ENCODE measurements at regions not wholly inside any gene's neighbourhood (a gene's known extent, or its start where the extent isn't known, plus 50 kb on each side); places are given as distances from the start of the nearest gene placed in this dataset.

- no peak for DNase-seq (ENCODE audit: extremely low spot score, insufficient read length, low read depth)
- no peak for FAIRE-seq
Measured at GRCh38 chr6:22394691-22395090, 97.9 kb upstream of the PRL start.

- DNase-seq (ENCODE audit: extremely low spot score, insufficient read length, low read depth) (no peak), FAIRE-seq (no peak)
Measured at GRCh38 chr6:22399693-22400092, 102.9 kb upstream of the PRL start.

- no peak for DNase-seq (ENCODE audit: extremely low spot score, insufficient read length, low read depth)
- no peak for FAIRE-seq
Measured at GRCh38 chr6:22401206-22401605, 104.4 kb upstream of the PRL start.

GRCh38 chr6:22401932-22402331, 105.1 kb upstream of the PRL start:
- FAIRE-seq (no peak), DNase-seq (ENCODE audit: extremely low spot score, insufficient read length, low read depth) (no peak)

GRCh38 chr6:22409486-22409885, 112.7 kb upstream of the PRL start:
- no peak for FAIRE-seq

GRCh38 chr6:22411376-22412105, 114.7 kb upstream of the PRL start:
- no peak for DNase-seq (ENCODE audit: extremely low spot score, insufficient read length, low read depth)
- no peak for FAIRE-seq

More at GRCh38 chr6:22409486-22409885, 112.7 kb upstream of the PRL start:
- DNase-seq (ENCODE audit: extremely low spot score, insufficient read length, low read depth), result no peak

- DNase-seq (ENCODE audit: extremely low spot score, insufficient read length, low read depth) (no peak), FAIRE-seq (no peak)
Measured at GRCh38 chr6:22412994-22413393, 116.2 kb upstream of the PRL start.

GRCh38 chr6:22413681-22414311, 117.0 kb upstream of the PRL start:
- no peak for FAIRE-seq

GRCh38 chr6:22418714-22419113, 121.9 kb upstream of the PRL start:
- no peak for DNase-seq (ENCODE audit: extremely low spot score, insufficient read length, low read depth)
- no peak for FAIRE-seq

More at GRCh38 chr6:22413681-22414311, 117.0 kb upstream of the PRL start:
- no peak for DNase-seq (ENCODE audit: extremely low spot score, insufficient read length, low read depth)

- no peak for FAIRE-seq
- DNase-seq (ENCODE audit: extremely low spot score, insufficient read length, low read depth), result no peak
Measured at GRCh38 chr6:22421198-22421597, 124.4 kb upstream of the PRL start.

GRCh38 chr6:22424196-22424595, 127.4 kb upstream of the PRL start:
- FAIRE-seq, result no peak
- no peak for DNase-seq (ENCODE audit: extremely low spot score, insufficient read length, low read depth)

- FAIRE-seq (no peak), DNase-seq (ENCODE audit: extremely low spot score, insufficient read length, low read depth) (no peak)
Measured at GRCh38 chr6:22432060-22432459, 135.2 kb upstream of the PRL start.

GRCh38 chr6:22433745-22434144, 135.6 kb upstream of the HDGFL1 start:
- no peak for FAIRE-seq
- DNase-seq (ENCODE audit: extremely low spot score, insufficient read length, low read depth), result no peak

- DNase-seq (ENCODE audit: extremely low spot score, insufficient read length, low read depth) (no peak), FAIRE-seq (no peak)
Measured at GRCh38 chr6:22435151-22435550, 134.2 kb upstream of the HDGFL1 start.

- DNase-seq (ENCODE audit: extremely low spot score, insufficient read length, low read depth) (no peak), FAIRE-seq (no peak)
Measured at GRCh38 chr6:22436134-22436533, 133.2 kb upstream of the HDGFL1 start.

- no peak for DNase-seq (ENCODE audit: extremely low spot score, insufficient read length, low read depth)
- no peak for FAIRE-seq
Measured at GRCh38 chr6:22437665-22438064, 131.7 kb upstream of the HDGFL1 start.

- DNase-seq (ENCODE audit: extremely low spot score, insufficient read length, low read depth) (no peak), FAIRE-seq (no peak)
Measured at GRCh38 chr6:22442826-22443225, 126.5 kb upstream of the HDGFL1 start.

- no peak for FAIRE-seq
- DNase-seq (ENCODE audit: extremely low spot score, insufficient read length, low read depth), result no peak
Measured at GRCh38 chr6:22444330-22444729, 125.0 kb upstream of the HDGFL1 start.

- FAIRE-seq (no peak), DNase-seq (ENCODE audit: extremely low spot score, insufficient read length, low read depth) (no peak)
Measured at GRCh38 chr6:22445946-22446345, 123.4 kb upstream of the HDGFL1 start.

- DNase-seq (ENCODE audit: extremely low spot score, insufficient read length, low read depth) (no peak), FAIRE-seq (no peak)
Measured at GRCh38 chr6:22447249-22448196, 121.8 kb upstream of the HDGFL1 start.

GRCh38 chr6:22448291-22448711, 121.1 kb upstream of the HDGFL1 start:
- no peak for DNase-seq (ENCODE audit: extremely low spot score, insufficient read length, low read depth)
- no peak for FAIRE-seq

Measured in GM18507 (cell line).